ES-I3 (cell line): ENCODE measurements at regions not wholly inside any gene's neighbourhood (a gene's known extent, or its start where the extent isn't known, plus 50 kb on each side); places are given as distances from the start of the nearest gene placed in this dataset.

ENCODE experiments used
- H3K36me3 ChIP-seq: 2 replicates; pipeline ENCODE4 v1.6.1; 2013; ENCODE audit warnings: mild to moderate bottlenecking, low read length, control low read depth, moderate library complexity; ENCODE audit not compliant: insufficient read depth
- H3K4me1 ChIP-seq: 2 replicates; pipeline ENCODE4 v1.6.1; 2013; ENCODE audit warnings: mild to moderate bottlenecking, control low read depth, low read length; ENCODE audit not compliant: insufficient read depth
- H3K9ac ChIP-seq: 2 replicates; pipeline ENCODE4 v1.6.1; 2013; ENCODE audit warnings: low read depth, mild to moderate bottlenecking, low read length, moderate library complexity
- H3K9me3 ChIP-seq: 2 replicates; pipeline ENCODE4 v1.6.1; 2013; ENCODE audit warnings: mild to moderate bottlenecking, low read length, moderate library complexity; ENCODE audit not compliant: control insufficient read depth, insufficient read depth

GRCh38 chr2:116915673-116916072, 898.8 kb upstream of the DDX18 start:
- no peaks in the 10 kb centered on the region for H3K9me3 ChIP-seq
- no peak overlapping the region for H3K9ac ChIP-seq
- H3K36me3 ChIP-seq = no peaks in the 10 kb centered on the region

GRCh38 chr2:116917196-116917595, 897.3 kb upstream of the DDX18 start:
- Histone ChIP-seq H3K9ac (no peak overlapping the region), H3K4me1 (no peaks in the 10 kb centered on the region), H3K36me3 (no peaks in the 10 kb centered on the region), H3K9me3 (no peaks in the 10 kb centered on the region)

More at GRCh38 chr2:116915673-116916072, 898.8 kb upstream of the DDX18 start:
- H3K4me1 ChIP-seq = no peaks in the 10 kb centered on the region

GRCh38 chr2:116918574-116918973, 895.9 kb upstream of the DDX18 start:
- no peaks in the 10 kb centered on the region for H3K4me1 ChIP-seq
- H3K9me3 ChIP-seq = no peaks in the 10 kb centered on the region

GRCh38 chr2:116922414-116922813, 892.1 kb upstream of the DDX18 start:
- H3K9me3 ChIP-seq = no peaks in the 10 kb centered on the region
- H3K9ac ChIP-seq = no peak overlapping the region
- no peaks in the 10 kb centered on the region for H3K4me1 ChIP-seq
- H3K36me3 ChIP-seq = no peaks in the 10 kb centered on the region

More at GRCh38 chr2:116918574-116918973, 895.9 kb upstream of the DDX18 start:
- Histone ChIP-seq H3K9ac (no peak overlapping the region), H3K36me3 (no peaks in the 10 kb centered on the region)

GRCh38 chr2:116924509-116924908, 890.0 kb upstream of the DDX18 start:
- Histone ChIP-seq H3K9me3 (no peaks in the 10 kb centered on the region), H3K9ac (no peak overlapping the region), H3K36me3 (no peaks in the 10 kb centered on the region), H3K4me1 (no peaks in the 10 kb centered on the region)

- H3K4me1 ChIP-seq = no peaks in the 10 kb centered on the region
- H3K9ac ChIP-seq = no peak overlapping the region
- H3K36me3 ChIP-seq = no peaks in the 10 kb centered on the region
- H3K9me3 ChIP-seq = peaks cover 5% of the 10 kb centered on the region; the same call in 1 of the 2 replicates
These were observed 879.2 kb upstream of the DDX18 start for GRCh38 chr2:116935097-116935814.

- no peaks in the 10 kb centered on the region for H3K36me3 ChIP-seq
- no peaks in the 10 kb centered on the region for H3K4me1 ChIP-seq
- H3K9ac ChIP-seq = no peak overlapping the region
- no peaks in the 10 kb centered on the region for H3K9me3 ChIP-seq
These were observed 866.2 kb upstream of the DDX18 start for GRCh38 chr2:116948258-116948657.

GRCh38 chr2:116949249-116949648, 865.2 kb upstream of the DDX18 start:
- no peaks in the 10 kb centered on the region for H3K36me3 ChIP-seq
- H3K4me1 ChIP-seq = no peaks in the 10 kb centered on the region
- no peak overlapping the region for H3K9ac ChIP-seq
- H3K9me3 ChIP-seq = no peaks in the 10 kb centered on the region

- H3K9me3 ChIP-seq = no peaks in the 10 kb centered on the region
- H3K9ac ChIP-seq = no peak overlapping the region
These were observed 862.2 kb upstream of the DDX18 start for GRCh38 chr2:116952254-116952653.

GRCh38 chr2:116955646-116956045, 858.8 kb upstream of the DDX18 start:
- H3K36me3 ChIP-seq = no peaks in the 10 kb centered on the region
- no peak overlapping the region for H3K9ac ChIP-seq
- no peaks in the 10 kb centered on the region for H3K9me3 ChIP-seq
- H3K4me1 ChIP-seq = no peaks in the 10 kb centered on the region

More at GRCh38 chr2:116952254-116952653, 862.2 kb upstream of the DDX18 start:
- Histone ChIP-seq H3K36me3 (no peaks in the 10 kb centered on the region), H3K4me1 (no peaks in the 10 kb centered on the region)

- H3K36me3 ChIP-seq = no peaks in the 10 kb centered on the region
- no peaks in the 10 kb centered on the region; the same call in 1 of the 2 replicates for H3K4me1 ChIP-seq
- no peak overlapping the region for H3K9ac ChIP-seq
- H3K9me3 ChIP-seq = no peaks in the 10 kb centered on the region
These were observed 838.9 kb upstream of the DDX18 start for GRCh38 chr2:116975608-116976007.

- Histone ChIP-seq H3K9me3 (no peaks in the 10 kb centered on the region), H3K36me3 (no peaks in the 10 kb centered on the region), H3K4me1 (no peaks in the 10 kb centered on the region; the same call in 1 of the 2 replicates), H3K9ac (no peak overlapping the region)
These were observed 834.4 kb upstream of the DDX18 start for GRCh38 chr2:116979916-116980764.

GRCh38 chr2:116987447-116987846, 827.0 kb upstream of the DDX18 start:
- no peaks in the 10 kb centered on the region for H3K4me1 ChIP-seq
- no peaks in the 10 kb centered on the region for H3K36me3 ChIP-seq
- no peaks in the 10 kb centered on the region for H3K9me3 ChIP-seq
- H3K9ac ChIP-seq = no peak overlapping the region

- Histone ChIP-seq H3K4me1 (no peaks in the 10 kb centered on the region), H3K36me3 (no peaks in the 10 kb centered on the region), H3K9ac (no peak overlapping the region), H3K9me3 (no peaks in the 10 kb centered on the region)
These were observed 826.2 kb upstream of the DDX18 start for GRCh38 chr2:116988303-116988702.

- H3K4me1 ChIP-seq = no peaks in the 10 kb centered on the region
- no peak overlapping the region for H3K9ac ChIP-seq
- no peaks in the 10 kb centered on the region for H3K9me3 ChIP-seq
- no peaks in the 10 kb centered on the region for H3K36me3 ChIP-seq
These were observed 795.1 kb upstream of the DDX18 start for GRCh38 chr2:117019357-117019756.
